ENCODE measurements at regions not wholly inside any gene's neighbourhood (a gene's known extent, or its start where the extent isn't known, plus 50 kb on each side); places are given as distances from the start of the nearest gene placed in this dataset.

DNA sequence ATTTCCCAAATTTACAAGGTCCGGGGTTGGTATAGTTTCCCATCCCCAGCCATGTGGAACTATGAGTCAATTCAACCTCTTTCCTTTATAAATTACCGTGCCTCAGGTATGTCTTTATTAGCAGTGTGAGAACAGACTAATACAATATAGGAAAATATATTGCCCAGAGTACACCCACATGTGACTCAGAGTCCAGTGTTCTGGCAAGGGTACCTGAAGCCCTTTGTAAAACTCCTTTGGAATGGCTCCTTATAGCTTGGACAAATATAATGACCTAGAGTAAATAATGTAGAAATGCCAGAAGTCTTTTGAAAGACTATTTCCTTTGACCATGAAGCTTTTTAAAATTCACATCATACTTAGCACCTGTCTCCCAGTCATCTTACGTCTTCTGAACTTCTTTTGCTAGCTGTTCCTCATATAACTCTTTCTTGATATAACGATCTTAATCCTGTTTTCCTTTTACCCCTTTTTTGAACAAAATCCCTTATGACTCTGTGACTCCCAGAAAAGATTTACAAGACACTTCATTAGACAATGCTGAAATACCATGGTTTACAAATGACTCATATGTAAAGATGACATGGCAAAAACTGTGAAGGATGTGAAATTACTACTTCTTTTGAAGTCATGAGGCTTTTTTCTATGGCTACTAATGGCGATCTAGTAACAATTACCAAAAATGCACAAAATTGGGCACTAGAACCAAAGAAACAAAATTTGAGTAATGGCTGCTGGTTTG lies 408.9 kb downstream of the NAP1L3 start:
- no peak overlapping the region for H2AFZ ChIP-seq (ENCODE audit: low read depth, low read length)
- POLR2A ChIA-PET: no interaction called here
- no peak overlapping the region for H3K4me2 ChIP-seq (ENCODE audit: insufficient read depth, low read length)
- DNase-seq (ENCODE audit: extremely low read depth in 1 of 4, low spot score in 3 of 4): no peak
- H3K27ac ChIP-seq (ENCODE audit: extremely low read depth, low read depth, low read length): no peak overlapping the region
- no peaks in the 10 kb centered on the region for H3K9me3 ChIP-seq (replicated peaks; ENCODE audit: control insufficient read depth, insufficient read depth, low read depth, low read length)
- no peaks in the 10 kb centered on the region for H3K36me3 ChIP-seq (ENCODE audit: control insufficient read depth, insufficient read depth, low read length)
- no peak for TF ChIP-seq ZNF217 (CRISPR knock-in tag; IDR thresholded peaks at IDR 0.05)
- TF ChIP-seq THRA (IDR thresholded peaks at IDR 0.05): no peak
- TF ChIP-seq U2AF2 (optimal IDR thresholded peaks at IDR 0.05; ENCODE audit: low read depth, low read length): no peak
- TF ChIP-seq RBBP5 (IDR thresholded peaks at IDR 0.05; ENCODE audit: borderline replicate concordance, insufficient read depth, low read length, poor library complexity, severe bottlenecking): no peak
- no peak for TF ChIP-seq POLR2A (conservative IDR thresholded peaks at IDR 0.05)
- no peak for TF ChIP-seq CGGBP1 (CRISPR knock-in tag; IDR thresholded peaks at IDR 0.05)
- FAIRE-seq: no peak
- no peak overlapping the region for H3K4me3 ChIP-seq
- no peak overlapping the region for H3K9ac ChIP-seq (ENCODE audit: insufficient read depth in 1 of 2, low read depth in 2 of 2, low read length in 2 of 2)
- intact Hi-C loops (cut with micrococcal nuclease) (no loop called here), in situ Hi-C loops (cut with MboI) (no loop called here)
- H3K9me1 ChIP-seq (ENCODE audit: control insufficient read depth, insufficient read depth, low read length): no peaks in the 10 kb centered on the region
- 0% methylated on average over 4 of the region's 5 CpGs for WGBS (ENCODE audit: insufficient coverage, low coverage, missing lambda C conversion rate)
- CTCF ChIA-PET (ENCODE audit: low intra/inter-chr PET ratio): no interaction called here
- H4K20me1 ChIP-seq (replicated peaks; ENCODE audit: control insufficient read depth, insufficient read depth, low read length): no peaks in the 10 kb centered on the region
- ATAC-seq: no peak
- no peaks in the 10 kb centered on the region for H3K27me3 ChIP-seq (ENCODE audit: control insufficient read depth in 2 of 2, insufficient read depth in 2 of 2, low read length in 2 of 2)
- BruUV-seq (replicated peaks): no TSS peak
- no peaks in the 10 kb centered on the region for H3K79me2 ChIP-seq (ENCODE audit: control insufficient read depth, insufficient read depth, low read length)
- H3K4me1 ChIP-seq (replicated peaks in 1 of 2; ENCODE audit: control insufficient read depth in 2 of 2, insufficient read depth in 2 of 2, low read length in 2 of 2): no peaks in the 10 kb centered on the region

All from K562 (cell line).